Heart left ventricle (tissue), 16 donors: ENCODE measurements at regions not wholly inside any gene's neighbourhood (a gene's known extent, or its start where the extent isn't known, plus 50 kb on each side); places are given as distances from the start of the nearest gene placed in this dataset.

Experiments
- ATAC-seq, 4 donors: fragments of 200-7000 bp; cut with Tn5 transposase; one replicate each; pipeline ENCODE4 v1.9.1; 2020 to 2022; ENCODE audit warnings: moderate library complexity in 4 of 4, mild to moderate bottlenecking in 3 of 4, moderate number of reproducible peaks in 1 of 4
- DNase-seq, 5 donors: peaks; one replicate each; pipeline ENCODE4 v3.0.0-alpha.2; 2020
- H3K27ac ChIP-seq, 12 donors: fragments of 200-600 bp; sonication (generic) in 4 of 12; one replicate each; pipeline versions ENCODE4 v1.5.0 to v1.8.0; 2016 to 2022; ENCODE audit warnings: mild to moderate bottlenecking in 2 of 12
- H3K27me3 ChIP-seq, 9 donors: fragments of 200-600 bp; sonication (generic) in 2 of 9; one replicate each; pipeline versions ENCODE4 v1.5.1 to v1.8.0; 2016 to 2022; ENCODE audit warnings: mild to moderate bottlenecking in 3 of 9
- H3K36me3 ChIP-seq, 9 donors: fragments of 200-600 bp; sonication (generic) in 2 of 9; one replicate each; pipeline versions ENCODE4 v1.5.0 to v1.8.0; 2018 to 2022; ENCODE audit warnings: mild to moderate bottlenecking in 2 of 9
- H3K4me1 ChIP-seq, 12 donors: fragments of 200-600 bp; sonication (generic) in 4 of 12; one replicate each; pipeline versions ENCODE4 v1.5.0 to v1.8.0; 2016 to 2022; ENCODE audit warnings: mild to moderate bottlenecking in 3 of 12
- H3K4me3 ChIP-seq, 12 donors: fragments of 200-600 bp; sonication (generic) in 4 of 12; one replicate each; pipeline versions ENCODE4 v1.5.0 to v1.8.0; 2017 to 2022; ENCODE audit warnings: mild to moderate bottlenecking in 9 of 12, moderate library complexity in 4 of 12
- H3K9me3 ChIP-seq, 12 donors: fragments of 200-600 bp; sonication (generic) in 4 of 12; one replicate each; pipeline versions ENCODE4 v1.5.0 to v1.8.0; 2016 to 2022; ENCODE audit warnings: mild to moderate bottlenecking in 1 of 12
- POLR2A ChIP-seq, 2 donors: fragments of 450-650 bp; IDR thresholded peaks; one replicate each; pipeline ENCODE4 v1.6.1; 2017; ENCODE audit warnings: antibody characterized with exemption in 2 of 2, mild to moderate bottlenecking in 2 of 2, moderate library complexity in 2 of 2
- WGBS, 4 donors: extraction: QIAGEN DNeasy Blood & Tissue Kit in 2 of 4; methylation state at CpG; one replicate each; pipeline versions ENCODE4 v1.1.5 to v1.1.7; 2013 to 2018; 5-methylcytosine and 5-hydroxymethylcytosine counted together
- intact Hi-C, 10 donors: fragments of 100-400 bp; cut with DNase I; formaldehyde crosslinking; loops; one replicate each; pipeline versions ENCODE4 v1.11.1 to v1.14.2; 2022
- TF ChIP-seq, protein P1 (sequence below), 12 donors: fragments of 200-600 bp; sonication (generic) in 4 of 12; IDR thresholded peaks; one replicate each; pipeline versions ENCODE4 v1.5.0 to v1.8.0; 2018 to 2022; ENCODE audit warnings: antibody characterized with exemption in 12 of 12, mild to moderate bottlenecking in 5 of 12
- donor health status: ischemic (EF 13 %, LVEDD 7.1; RV severe dilation, severe dysfunction).
- donor health status: healthy with polysubstance abuse.
- donor health status: DM: no; HTN: yes; CAD: no.
- donor health status: DM: no; HTN: no; CAD: no.
- donor health status: ischemic (EF 25% LVEDD 6.9; RV normal size, moderate dysfunction).
- donor health status: ischemic (EF 25% LVEDD 5.7; RV mildly dilated, moderate dysfunction).
- donor health status: healthy.
- donor health status: DM: yes; HTN: yes; CAD: no.
- donor health status: ischemic (EF 35%, LVEDD 5.7; RV mildly dilated, moderate dysfunction).
- donor health status: nonischemic (EF 11% LVEDD 7.7; RV severe dilation, severe dysfunction).
- donor health status: DM: yes; HTN: yes; CAD: no.
- donor health status: PGD.
- donor health status: ischemic (EF 29% LVEDD 5.4; RV normal size, mild dysfunction).
- donor health status: nonischemic (EF 23%, LVEDD 6.1; RV moderate dilation, normal function).

DNA sequence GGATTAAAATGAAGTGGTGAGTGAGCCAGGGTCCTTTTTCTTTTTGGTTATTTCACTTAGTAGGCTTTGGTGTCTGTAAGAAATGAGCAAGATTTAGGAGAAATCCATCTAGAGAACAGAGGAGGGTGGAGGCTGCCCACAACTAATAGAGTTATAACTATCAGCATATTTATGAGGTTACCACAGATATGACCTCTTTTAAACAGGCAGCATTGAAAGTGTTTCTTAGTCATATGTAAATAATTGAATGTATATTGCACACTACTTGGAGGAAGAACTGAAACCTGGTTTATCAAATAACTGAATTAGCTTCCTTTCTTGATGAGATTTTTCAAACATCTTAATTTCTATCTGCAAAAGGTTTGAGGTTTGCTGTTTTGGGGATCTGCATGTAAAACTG is 483.1 kb upstream of the PIK3R1 start:
- H3K27me3 ChIP-seq, result no peaks in the 10 kb centered on the region
- peaks cover 0 to 6% (median 0%) of the 10 kb centered on the region in 12 donors for H3K4me1 ChIP-seq
- intact Hi-C loops, result no loop called here
- DNase-seq (no peak), ATAC-seq (no peak)
- H3K9me3 ChIP-seq, result no peaks in the 10 kb centered on the region
- H3K4me3 ChIP-seq, result no peak overlapping the region
- H3K27ac ChIP-seq, result no peak overlapping the region
- H3K36me3 ChIP-seq, result no peaks in the 10 kb centered on the region
- TF ChIP-seq POLR2A (IDR thresholded peaks at IDR 0.05), result no peak
- TF ChIP-seq, protein P1, sequence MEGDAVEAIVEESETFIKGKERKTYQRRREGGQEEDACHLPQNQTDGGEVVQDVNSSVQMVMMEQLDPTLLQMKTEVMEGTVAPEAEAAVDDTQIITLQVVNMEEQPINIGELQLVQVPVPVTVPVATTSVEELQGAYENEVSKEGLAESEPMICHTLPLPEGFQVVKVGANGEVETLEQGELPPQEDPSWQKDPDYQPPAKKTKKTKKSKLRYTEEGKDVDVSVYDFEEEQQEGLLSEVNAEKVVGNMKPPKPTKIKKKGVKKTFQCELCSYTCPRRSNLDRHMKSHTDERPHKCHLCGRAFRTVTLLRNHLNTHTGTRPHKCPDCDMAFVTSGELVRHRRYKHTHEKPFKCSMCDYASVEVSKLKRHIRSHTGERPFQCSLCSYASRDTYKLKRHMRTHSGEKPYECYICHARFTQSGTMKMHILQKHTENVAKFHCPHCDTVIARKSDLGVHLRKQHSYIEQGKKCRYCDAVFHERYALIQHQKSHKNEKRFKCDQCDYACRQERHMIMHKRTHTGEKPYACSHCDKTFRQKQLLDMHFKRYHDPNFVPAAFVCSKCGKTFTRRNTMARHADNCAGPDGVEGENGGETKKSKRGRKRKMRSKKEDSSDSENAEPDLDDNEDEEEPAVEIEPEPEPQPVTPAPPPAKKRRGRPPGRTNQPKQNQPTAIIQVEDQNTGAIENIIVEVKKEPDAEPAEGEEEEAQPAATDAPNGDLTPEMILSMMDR (IDR thresholded peaks at IDR 0.05), result no peak

GRCh38 chr5:67731886-67732285 is 483.7 kb upstream of the PIK3R1 start:
- H3K4me3 ChIP-seq, result no peak overlapping the region
- ATAC-seq, result no peak
- TF ChIP-seq, protein P1 (IDR thresholded peaks at IDR 0.05), result no peak
- TF ChIP-seq POLR2A (IDR thresholded peaks at IDR 0.05), result no peak
- no peaks in the 10 kb centered on the region for H3K36me3 ChIP-seq
- no peak overlapping the region for H3K27ac ChIP-seq
- 75 to 80% (median 79%) methylated on average over 2 of the region's 2 CpGs for WGBS, 4 donors
- intact Hi-C loops, result no loop called here
- H3K4me1 ChIP-seq, result peaks cover 0 to 6% (median 0%) of the 10 kb centered on the region in 12 donors
- DNase-seq, result no peak
- no peaks in the 10 kb centered on the region for H3K9me3 ChIP-seq
- no peaks in the 10 kb centered on the region for H3K27me3 ChIP-seq

GRCh38 chr5:67730917-67731474 is 484.6 kb upstream of the PIK3R1 start:
- intact Hi-C loops, result no loop called here
- DNase-seq (no peak), ATAC-seq (peak in 1 of 4 donors; percentile 32)
- TF ChIP-seq, protein P1 (IDR thresholded peaks at IDR 0.05), result no peak
- TF ChIP-seq POLR2A (IDR thresholded peaks at IDR 0.05), result no peak
- Histone ChIP-seq H3K9me3 (no peaks in the 10 kb centered on the region), H3K4me3 (no peak overlapping the region), H3K27ac (no peak overlapping the region), H3K36me3 (no peaks in the 10 kb centered on the region), H3K27me3 (no peaks in the 10 kb centered on the region), H3K4me1 (peaks cover 0 to 6% (median 0%) of the 10 kb centered on the region in 12 donors)
- WGBS, 4 donors, result 51 to 81% (median 62%) methylated on average over 1 of the region's 1 CpG

- H3K27ac ChIP-seq, result no peak overlapping the region
- 69 to 76% (median 72%) methylated on average over 3 of the region's 3 CpGs for WGBS, 4 donors
- ATAC-seq (no peak), DNase-seq (no peak)
- intact Hi-C loops, result loop anchor here in 1 of 10 donors (10.0 kb wide), 1 partner anchor 46 kb away; no protein-coding TSS in a partner anchor
- no peaks in the 10 kb centered on the region for H3K27me3 ChIP-seq
- H3K9me3 ChIP-seq, result no peaks in the 10 kb centered on the region
- TF ChIP-seq POLR2A (IDR thresholded peaks at IDR 0.05), result no peak
- TF ChIP-seq, protein P1 (IDR thresholded peaks at IDR 0.05), result no peak
- H3K4me3 ChIP-seq, result no peak overlapping the region
- H3K4me1 ChIP-seq, result peaks cover 0 to 6% (median 0%) of the 10 kb centered on the region in 12 donors
- H3K36me3 ChIP-seq, result no peaks in the 10 kb centered on the region
Measured at GRCh38 chr5:67728326-67728890, 487.1 kb upstream of the PIK3R1 start.
